IPS-NIHi7 (cell line): ENCODE measurements at regions not wholly inside any gene's neighbourhood (a gene's known extent, or its start where the extent isn't known, plus 50 kb on each side); places are given as distances from the start of the nearest gene placed in this dataset.

Experiments
- DNase-seq: peaks from one replicate; pipeline ENCODE4 v3.0.0; 2012; ENCODE audit warnings: mixed read lengths; ENCODE audit errors: extremely low spot score

DNA sequence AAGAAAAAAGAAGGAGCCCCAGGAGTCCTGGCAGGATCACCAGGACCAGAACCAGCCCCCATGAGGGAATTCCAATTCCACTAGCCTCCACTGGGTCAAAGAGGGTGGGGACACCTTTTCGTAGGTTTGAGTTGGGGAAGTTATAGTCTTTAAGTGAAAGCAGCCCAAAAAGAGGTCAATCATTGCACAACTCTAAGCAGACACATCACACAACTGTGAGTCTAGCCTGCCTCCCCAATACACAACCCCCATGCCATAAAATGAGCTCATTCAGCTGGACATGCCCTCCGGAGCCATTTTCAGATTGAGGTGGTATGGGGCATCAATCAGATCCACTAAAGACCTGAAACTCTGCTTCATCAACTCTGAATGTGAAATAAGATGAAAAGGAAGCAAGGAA lies 179.9 kb downstream of the NPHP4 start:
- no peak for DNase-seq

DNA sequence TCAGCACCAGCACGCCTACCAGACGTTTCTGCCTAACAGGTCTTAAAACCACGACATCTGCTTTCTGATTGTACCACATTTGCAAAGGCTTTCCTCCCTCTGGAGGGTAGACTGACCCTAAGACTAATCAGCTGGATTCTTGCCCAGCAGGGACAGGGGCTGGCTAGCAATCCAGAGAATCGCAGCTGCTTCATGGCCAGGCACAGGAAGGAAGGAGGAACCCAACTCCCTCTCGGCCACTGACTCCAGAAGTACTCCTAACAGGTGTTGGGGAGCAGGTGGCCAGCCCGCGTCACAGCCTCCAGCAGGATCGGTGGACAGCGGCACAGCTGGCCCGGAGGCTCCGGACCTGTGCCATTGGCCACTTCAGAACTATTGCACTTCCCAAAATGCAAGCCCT lies 180.8 kb downstream of the NPHP4 start:
- DNase-seq, result no peak

DNA sequence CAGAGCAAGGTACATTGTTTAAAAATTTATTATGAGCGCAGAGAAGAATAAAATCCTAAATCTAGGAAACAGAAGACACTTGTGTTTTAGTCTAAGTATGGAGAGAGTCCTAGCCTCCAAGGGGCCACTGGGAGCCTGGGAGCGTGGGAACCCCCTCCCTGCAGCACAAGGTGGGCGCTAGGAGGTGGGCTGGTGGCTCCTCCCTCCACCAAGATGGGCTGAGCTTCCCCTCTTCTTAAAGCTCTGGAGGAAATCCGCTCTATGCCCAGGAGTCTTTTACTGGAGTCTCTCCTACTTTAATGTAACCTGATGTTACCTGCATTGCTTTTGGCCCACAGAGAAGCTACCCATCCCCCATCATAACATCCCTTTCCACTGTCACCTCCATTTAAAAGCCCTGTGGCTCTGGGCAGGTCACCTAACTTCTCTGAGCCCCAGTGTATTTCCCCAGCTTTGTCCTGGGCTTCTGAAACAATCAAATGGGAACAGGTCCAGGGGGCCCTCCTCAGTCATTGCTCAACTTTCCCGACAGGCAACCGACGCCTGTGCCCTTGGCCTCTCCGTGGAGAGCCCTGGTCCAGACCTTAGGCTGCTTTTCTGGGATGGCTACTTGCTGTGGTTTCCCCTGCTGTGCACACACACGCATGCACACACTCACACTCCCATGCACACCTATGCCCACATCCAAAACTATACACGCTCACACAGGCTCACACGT lies 181.5 kb downstream of the NPHP4 start:
- no peak for DNase-seq

DNA sequence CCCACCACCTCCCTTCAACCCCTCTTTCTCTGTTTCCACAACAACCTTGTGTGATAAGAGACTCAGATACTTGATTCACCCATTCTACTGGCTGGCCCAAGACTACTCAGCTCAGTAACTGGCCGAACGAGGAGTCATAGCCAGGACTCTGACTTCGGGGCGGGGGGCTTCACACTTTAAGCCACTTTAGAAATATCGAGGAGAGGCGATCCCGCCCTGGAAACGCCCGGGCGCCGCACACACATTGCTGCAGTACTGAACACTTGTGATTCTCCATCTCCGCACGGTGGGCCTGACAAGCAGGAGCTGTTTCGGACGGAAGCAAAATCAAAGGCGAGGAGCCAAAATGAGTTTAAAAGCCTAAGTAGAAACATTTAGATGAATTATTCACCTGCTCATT lies 182.1 kb downstream of the NPHP4 start:
- no peak for DNase-seq

DNA sequence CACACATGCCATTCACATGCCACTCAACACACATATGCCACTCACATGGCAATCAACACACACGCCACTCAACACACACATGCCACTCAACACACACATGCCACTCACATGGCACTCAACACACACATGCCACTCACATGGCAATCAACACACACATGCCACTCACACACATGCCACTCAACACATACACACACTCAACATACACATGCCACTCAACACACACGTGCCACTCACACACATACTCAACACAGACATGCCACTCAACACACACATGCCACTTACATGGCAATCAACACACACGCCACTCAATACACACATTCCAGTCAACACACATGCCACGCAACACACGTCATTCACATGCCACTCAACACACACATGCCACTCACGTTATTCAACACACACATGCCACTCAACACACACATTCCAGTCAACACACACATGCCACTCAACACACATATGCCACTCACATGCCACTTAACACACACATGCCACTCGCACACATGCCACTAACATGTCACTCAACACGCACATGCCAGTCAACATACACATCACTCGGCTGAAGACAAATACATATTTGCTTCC lies 182.9 kb downstream of the NPHP4 start:
- DNase-seq, result no peak

DNA sequence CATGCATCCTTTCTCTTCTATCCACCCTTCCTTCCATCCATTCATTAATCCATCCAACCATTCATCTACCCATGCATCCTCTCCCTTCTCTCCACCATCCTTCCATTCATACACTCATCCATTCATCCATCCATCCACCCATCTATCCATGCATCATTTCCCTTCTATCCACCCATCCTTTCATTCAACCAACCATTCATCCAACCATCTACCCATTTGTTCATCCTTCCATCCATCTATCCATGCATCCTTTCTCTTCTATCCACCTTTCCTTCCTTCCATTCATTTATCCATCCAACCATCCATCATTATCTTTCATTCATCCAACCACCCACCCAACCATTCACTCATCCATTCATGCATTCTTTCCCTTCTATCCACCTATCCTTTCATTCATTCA lies 188.4 kb downstream of the NPHP4 start:
- no peak for DNase-seq

DNA sequence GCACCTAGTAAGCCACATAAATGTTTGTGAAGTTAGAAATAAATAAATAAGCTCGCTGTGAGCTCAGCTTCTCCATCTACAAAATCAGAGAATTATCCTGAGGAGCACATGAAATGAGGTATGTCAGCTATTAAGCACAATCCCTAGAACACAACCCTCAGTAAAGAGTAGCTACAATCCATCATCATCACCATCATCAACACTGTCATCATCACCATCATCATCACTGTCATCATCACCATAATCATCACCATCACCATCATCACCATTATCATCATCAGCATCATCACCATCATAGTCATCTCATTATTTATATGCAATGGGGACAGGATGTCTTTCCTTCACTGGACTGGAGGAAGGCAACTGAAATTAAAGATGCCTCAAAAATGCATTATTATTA lies 189.6 kb downstream of the NPHP4 start:
- DNase-seq, result no peak

DNA sequence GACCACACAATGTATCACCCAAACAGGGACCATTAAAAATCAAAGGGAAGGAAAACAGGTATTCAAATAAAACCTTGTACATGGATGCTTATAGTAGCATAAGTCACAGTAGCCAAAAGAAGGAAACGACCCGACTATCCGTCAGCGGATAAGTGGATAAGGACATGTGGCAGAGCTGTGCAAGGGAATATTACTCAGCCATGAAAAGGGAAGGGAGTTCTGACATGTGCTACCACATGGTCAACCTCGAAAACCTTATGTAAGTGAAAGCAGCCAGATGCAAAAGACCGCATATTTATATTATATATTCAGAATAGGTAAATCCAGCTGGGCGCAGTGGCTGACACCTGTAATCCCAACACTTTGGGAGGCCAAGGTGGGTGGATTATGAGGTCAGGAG lies 193.3 kb downstream of the NPHP4 start:
- no peak for DNase-seq

DNA sequence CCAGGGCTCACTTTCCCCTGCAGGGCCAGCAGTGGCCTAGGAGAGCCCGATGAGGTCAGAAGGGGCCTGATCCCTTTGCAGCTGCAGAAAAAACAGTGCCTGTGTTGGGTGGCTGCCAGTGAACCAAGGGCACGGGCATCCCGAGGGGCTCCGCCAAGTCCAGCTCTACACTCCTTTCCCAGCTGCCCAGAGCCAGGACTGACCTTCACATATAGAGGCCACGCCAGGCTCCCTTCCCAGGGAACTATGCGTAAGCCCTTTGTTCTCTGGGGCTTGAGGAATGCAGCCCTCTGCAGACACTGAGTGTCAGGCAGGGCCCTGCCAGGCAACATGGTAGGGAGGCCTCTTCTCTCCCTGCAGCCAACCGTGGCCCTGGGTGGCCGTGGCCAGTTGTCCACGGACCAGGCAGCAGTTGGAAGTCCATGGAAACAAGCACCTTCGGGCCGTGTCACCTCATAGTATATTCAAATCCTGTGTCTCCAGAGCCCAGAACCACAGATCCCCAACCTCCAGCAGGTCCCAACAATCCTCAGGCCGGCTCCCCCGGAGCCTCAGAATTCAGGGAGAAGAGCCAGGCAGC lies 194.0 kb downstream of the NPHP4 start:
- DNase-seq, result peak; percentile 56

DNA sequence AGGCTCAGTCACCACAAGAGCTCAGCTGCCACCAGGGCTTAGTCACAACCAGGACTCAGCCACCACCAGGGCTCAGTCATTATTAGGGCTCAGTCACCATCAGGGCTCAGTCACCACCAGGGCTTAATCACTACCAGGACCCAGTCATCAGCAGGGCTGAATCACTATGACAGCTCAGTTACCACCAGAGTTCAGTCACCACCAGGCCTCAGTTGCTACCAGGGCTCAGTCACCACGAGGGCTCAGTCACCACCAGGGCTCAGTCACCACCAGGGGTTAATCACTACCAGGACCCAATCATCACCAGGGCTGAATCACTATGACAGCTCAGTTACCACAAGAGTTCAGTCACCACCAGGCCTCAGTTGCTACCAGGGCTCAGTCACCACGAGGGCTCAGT lies 196.2 kb downstream of the NPHP4 start:
- DNase-seq, result no peak

DNA sequence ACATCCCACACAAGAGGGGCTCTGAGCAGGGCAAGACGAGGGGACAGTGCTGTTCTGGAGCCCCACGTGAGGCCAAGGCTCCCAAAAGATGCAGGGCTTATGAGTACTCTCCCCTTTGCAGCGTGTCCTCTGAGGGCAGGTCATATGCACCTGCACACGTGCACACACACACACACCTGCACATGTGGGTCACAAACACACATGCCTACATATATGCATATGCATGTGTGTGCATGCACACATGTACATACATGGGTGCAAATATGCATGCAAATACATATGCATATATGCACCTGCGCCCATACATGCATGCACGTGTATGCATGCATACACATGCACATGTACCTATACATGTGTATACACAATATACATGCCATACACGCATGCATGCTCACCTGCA lies 197.9 kb downstream of the NPHP4 start:
- DNase-seq, result no peak

DNA sequence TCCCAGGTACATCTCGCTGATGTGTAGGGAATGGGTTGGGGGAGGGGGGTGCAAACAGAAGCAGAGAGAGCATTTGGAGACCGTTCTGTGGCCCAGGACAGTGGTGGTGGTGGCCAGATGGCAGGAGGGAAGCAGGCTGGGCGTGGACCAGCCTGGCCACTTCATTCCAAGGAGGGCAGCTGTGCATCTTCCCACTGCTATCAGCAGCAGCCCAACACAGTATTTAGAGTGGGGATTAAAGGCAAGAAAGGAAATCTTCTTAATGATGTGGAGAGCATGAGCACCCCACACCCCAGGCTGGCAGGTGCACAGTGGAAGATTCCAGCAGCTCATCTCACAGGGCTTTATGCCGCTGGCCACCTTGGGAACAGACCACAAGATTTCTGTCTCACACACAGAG lies 198.7 kb downstream of the NPHP4 start:
- DNase-seq, result no peak

DNA sequence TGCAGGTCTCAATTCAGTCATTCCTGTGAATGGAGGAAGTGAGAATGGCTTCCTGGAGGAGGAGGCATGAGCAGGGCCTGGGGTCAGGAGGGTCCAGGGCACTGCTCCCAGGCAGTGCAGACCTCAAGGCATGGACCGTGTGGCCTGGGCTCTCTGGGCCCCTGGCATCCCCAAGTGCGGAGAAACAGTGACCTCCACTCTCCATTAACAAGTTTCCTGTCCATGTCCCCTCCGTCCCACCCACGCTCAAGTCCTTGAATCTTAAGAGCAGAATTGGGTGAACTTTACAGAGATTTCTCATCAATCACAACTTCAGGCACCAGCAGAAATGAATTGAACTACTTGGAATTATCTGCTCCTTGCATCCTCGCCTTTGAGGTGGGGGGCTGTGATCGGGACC lies 211.1 kb downstream of the NPHP4 start:
- DNase-seq, result no peak

DNA sequence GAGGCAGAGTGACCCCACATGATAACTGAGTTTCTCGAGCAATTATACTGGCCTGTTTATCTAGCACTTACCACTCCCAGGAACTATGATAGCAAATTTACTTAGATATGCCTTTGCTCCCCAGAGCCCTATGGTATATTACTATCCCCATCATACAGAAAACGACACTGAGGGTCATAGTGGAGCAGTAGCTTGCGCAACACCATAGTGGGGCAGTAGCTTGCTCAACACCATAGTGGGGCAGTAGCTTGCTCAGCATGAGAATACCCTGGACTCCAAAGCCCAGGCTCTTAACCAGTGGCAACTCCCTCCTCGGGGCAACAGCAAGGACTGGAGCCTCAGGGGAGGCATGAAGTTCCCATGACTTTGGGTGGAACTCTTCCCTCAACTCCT lies 211.9 kb downstream of the NPHP4 start:
- no peak for DNase-seq

DNA sequence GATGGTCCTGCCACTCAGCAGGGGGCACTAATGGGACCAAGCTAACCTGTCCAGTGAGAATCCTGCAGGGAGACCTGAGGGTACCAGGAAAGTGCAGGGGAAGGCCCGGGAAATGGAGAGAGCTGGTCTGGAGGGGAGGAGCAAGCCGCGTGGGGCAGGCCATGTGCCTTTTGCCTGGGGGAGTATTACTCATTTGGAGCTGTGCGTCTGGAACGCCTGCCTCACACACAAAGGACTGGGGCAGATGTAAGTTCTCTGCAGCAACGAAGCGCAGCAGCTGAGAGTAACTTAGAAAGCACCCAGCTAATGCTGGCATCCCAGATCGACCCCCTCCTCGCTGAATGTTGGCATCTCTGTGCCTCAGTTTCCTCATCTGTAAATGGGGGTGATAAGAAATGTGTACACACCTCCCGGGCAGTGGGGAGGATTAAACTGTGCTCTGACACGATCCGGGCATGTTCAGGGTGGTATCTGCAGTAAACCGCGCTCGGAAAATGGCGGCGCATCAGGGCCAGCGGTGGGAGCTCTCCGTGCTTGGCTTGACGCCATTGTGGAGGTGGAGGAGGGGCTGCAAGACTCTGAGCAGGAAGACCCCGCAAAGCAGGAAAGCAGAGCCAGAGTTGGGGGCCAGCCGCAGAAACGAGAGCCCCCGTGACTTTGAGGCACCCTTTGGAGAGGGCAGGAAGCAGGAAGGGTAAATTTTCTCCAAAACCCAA lies 212.5 kb downstream of the NPHP4 start:
- DNase-seq, result no peak

DNA sequence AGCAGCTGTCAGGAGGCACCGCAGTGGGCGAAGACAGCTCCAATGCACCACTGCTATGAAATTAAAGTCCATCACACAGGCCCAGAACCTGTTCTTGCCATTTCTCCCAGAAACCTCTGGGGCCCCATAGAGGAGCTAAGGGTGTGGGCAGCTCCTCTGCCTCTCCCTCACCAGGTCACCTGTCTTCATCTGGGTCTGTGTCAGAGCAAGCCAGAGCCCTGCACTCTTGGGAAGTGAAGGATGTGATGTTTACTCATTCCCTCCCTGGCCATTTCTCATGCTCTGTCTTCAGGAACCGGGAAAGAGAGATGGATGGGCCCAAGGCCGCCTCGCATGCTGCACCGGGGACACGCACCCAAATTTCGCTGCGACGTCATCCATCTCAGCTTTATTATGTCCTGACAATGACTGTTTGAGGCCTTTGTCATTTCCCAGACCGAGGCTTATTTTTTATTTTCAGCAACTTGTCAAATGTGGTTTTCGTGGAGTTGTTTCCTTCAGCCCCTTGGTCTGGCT lies 216.1 kb downstream of the NPHP4 start:
- DNase-seq, result no peak

DNA sequence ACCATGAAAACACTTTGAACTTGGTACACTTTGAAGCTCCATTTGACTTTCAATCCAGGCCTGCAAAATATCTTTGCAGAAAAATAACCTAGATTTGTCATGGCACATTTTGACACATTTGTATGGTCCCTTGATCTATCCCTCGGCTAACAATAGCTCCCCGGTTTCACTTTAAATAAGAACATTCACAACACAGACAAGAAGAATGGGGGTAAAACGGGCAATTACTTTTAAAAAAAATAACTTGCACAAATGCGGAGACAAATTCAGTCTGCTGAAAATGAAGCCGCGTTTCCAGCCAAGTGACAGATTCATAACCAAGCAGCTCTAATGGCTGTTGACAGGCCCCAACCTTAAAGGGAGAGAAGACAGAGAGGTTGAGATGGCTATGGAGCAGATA lies 218.2 kb downstream of the NPHP4 start:
- DNase-seq, result no peak

DNA sequence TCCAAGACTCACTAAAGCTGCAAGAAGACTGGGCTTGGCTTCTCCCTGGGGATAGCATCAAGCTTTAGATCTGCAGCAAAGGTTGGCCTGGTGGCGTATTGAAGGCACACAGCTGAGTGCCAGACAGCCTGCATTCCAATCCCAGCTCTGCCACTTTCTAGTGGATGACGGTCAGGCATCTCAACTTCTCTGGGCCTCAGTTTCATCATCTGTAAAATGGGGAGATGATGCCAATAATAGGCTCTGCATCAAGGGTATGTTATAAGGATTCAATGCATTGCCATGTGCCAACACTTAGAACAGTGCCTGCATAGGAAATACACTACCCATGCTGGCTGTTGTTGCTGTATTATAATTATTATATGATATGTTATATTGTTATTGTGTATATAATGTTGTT lies 220.4 kb downstream of the NPHP4 start:
- DNase-seq, result no peak

DNA sequence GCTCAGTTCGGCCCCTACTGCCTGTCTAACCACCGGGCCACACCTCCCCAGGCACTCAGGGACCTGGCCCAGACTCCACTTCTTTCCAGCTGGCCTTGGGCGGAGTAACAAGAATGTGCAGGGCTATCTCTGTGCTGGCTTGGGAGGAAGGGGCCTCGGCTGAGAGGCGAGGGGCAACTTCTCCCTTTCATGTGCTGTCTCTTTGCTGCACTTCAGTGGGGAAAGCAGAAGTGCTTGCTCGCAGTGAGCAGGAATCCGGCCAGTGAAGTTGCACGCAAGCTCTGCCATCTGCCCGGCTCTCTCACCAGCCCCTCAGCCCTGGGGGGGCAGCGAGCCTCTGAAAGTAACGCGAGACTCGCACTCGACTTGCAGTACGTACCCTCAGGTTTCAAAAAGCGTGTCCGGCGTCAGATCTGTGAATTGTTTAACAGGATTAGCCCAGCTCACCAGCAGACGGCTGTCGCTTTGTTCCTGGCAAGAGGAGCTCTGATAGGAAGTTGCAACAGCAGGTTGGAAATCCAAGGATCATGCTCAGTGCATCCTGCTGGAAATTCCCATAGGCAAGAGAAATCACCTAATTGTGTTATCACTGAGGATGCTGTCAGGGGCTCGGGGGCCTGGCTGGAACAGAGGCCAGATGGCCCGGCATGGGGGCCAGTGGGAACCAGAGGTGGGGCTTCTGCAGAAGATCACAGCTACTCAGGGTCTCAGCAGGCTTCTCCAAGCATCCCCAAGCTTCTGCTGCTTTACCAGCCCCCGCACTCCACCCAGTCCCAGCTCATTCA lies 221.1 kb downstream of the NPHP4 start:
- DNase-seq, result no peak

DNA sequence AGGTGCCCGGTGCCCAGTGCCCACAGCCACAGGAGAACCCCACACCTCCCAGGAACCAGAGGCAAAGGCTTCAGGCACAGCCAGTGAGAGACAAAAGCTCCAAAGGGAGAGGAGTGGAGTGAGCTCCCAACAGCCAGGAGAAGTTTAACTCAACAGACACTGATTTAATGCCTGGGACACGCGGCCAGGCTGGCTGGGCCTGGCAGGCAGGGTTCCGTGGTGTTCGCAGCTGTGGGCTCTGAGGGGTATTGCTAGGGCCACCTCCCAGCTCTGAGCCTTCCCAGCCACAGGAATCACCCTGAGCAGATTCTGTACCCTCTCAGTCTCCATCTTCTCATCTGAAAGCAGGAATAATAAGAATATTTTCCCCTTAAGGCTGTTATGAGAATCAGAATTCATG lies 222.5 kb downstream of the NPHP4 start:
- DNase-seq, result no peak

DNA sequence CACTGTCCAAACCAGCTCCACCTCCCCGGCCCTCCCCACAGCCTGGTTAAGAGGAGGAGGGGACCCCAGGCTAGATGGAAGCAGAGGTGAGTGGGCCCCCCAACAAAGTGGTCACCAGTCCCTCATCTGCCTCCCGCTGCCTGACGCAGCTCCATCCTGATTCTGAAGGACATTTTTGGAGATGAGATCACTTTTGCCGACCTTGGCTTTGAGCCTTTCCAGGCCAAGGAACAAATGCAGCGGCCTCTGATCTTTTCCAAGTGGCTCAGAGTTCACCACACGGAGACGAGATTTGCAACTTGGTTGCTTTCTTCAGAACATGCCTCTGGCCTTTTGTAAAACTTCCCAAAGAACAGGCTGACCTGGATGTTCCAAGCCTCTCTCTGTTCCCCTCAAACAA lies 223.1 kb downstream of the NPHP4 start:
- no peak for DNase-seq

DNA sequence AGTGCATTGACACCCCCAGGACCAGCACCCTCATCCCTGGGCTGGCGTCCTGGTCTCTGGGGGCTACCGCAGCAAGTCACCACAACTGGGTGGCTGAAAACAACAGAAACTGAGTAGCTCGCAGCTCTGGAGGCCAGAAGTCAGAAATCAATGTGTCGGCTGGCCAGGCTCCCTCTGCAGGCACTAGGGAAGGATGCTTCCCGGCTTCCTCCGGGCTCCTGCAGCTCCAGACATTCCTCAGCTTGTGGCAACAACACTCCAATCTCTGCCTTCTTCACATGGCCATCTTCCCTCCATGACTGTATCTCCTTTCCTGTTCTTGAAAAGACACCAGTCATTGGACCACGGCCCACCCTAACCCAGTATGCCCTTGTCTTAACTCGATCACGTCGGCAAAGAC lies 224.2 kb downstream of the NPHP4 start:
- DNase-seq, result peak; percentile 53
